Neural progenitor cell (in vitro differentiated cells): ENCODE measurements at regions not wholly inside any gene's neighbourhood (a gene's known extent, or its start where the extent isn't known, plus 50 kb on each side); places are given as distances from the start of the nearest gene placed in this dataset.

Experiments used
- DNase-seq: peaks from one replicate; pipeline ENCODE4 v3.0.0-alpha.2; 2016; ENCODE audit warnings: low spot score
- H2AFZ ChIP-seq: fragments of 200-600 bp; sonication (generic); replicated peaks from 2 replicates; pipeline ENCODE4 v1.6.1; 2016; ENCODE audit warnings: antibody characterized with exemption
- H3F3A ChIP-seq: fragments of 200-600 bp; sonication (generic); 2 replicates; pipeline ENCODE4 v1.6.1; 2016; ENCODE audit warnings: antibody characterized with exemption, low read depth
- H3K27ac ChIP-seq: fragments of 200-600 bp; sonication (generic); 2 replicates; pipeline ENCODE4 v1.5.1; 2016; ENCODE audit warnings: mild to moderate bottlenecking
- H3K27me3 ChIP-seq: fragments of 200-600 bp; sonication (generic); 2 replicates; pipeline ENCODE4 v1.6.1; 2016; ENCODE audit warnings: mild to moderate bottlenecking, moderate library complexity
- H3K36me3 ChIP-seq: fragments of 200-600 bp; sonication (generic); 2 replicates; pipeline ENCODE4 v1.5.1; 2016
- H3K4me1 ChIP-seq: fragments of 200-600 bp; sonication (generic); 2 replicates; pipeline ENCODE4 v1.6.1; 2016; ENCODE audit warnings: mixed run types
- H3K4me2 ChIP-seq: fragments of 200-600 bp; sonication (generic); 2 replicates; pipeline ENCODE4 v1.6.1; 2016
- H3K4me3 ChIP-seq: fragments of 200-600 bp; sonication (generic); 2 replicates; pipeline ENCODE4 v1.5.1; 2016
- H3K79me2 ChIP-seq: fragments of 200-600 bp; sonication (generic); 2 replicates; pipeline ENCODE4 v1.6.1; 2016; ENCODE audit warnings: low read depth
- H3K9ac ChIP-seq: fragments of 200-600 bp; sonication (generic); 2 replicates; pipeline ENCODE4 v1.6.1; 2016
- H3K9me3 ChIP-seq: fragments of 200-600 bp; sonication (generic); 2 replicates; pipeline ENCODE4 v1.5.1; 2016; ENCODE audit warnings: low read depth
- H4K20me1 ChIP-seq: fragments of 200-600 bp; sonication (generic); 2 replicates; pipeline ENCODE4 v1.6.1; 2016; ENCODE audit warnings: low read depth
- H3K27ac Mint-ChIP-seq: 3 replicates; pipeline ENCODE4 v1.8.0; 2021; ENCODE audit warnings: mixed read lengths
- H3K27me3 Mint-ChIP-seq: 2 replicates; pipeline ENCODE4 v1.8.0; 2022; ENCODE audit warnings: low read depth, mild to moderate bottlenecking, inconsistent platforms, moderate library complexity, mixed read lengths; ENCODE audit not compliant: insufficient read depth
- H3K36me3 Mint-ChIP-seq: 3 replicates; pipeline ENCODE4 v1.8.0; 2021; ENCODE audit warnings: mixed read lengths
- H3K4me1 Mint-ChIP-seq: 3 replicates; pipeline ENCODE4 v1.8.0; 2021; ENCODE audit warnings: mixed read lengths
- H3K4me3 Mint-ChIP-seq: 3 replicates; pipeline ENCODE4 v1.8.0; 2021; ENCODE audit warnings: mild to moderate bottlenecking, moderate library complexity, mixed read lengths
- H3K9me3 Mint-ChIP-seq: 3 replicates; pipeline ENCODE4 v1.8.0; 2020; ENCODE audit warnings: mixed read lengths
- EZH2 ChIP-seq: fragments of 200-600 bp; sonication (generic); IDR thresholded peaks from 2 replicates; pipeline ENCODE4 v1.6.1; 2017; ENCODE audit warnings: antibody characterized with exemption, mild to moderate bottlenecking, moderate library complexity
- EZH2phosphoT487 ChIP-seq: fragments of 200-600 bp; sonication (generic); IDR thresholded peaks from 2 replicates; pipeline ENCODE4 v1.6.1; 2017; ENCODE audit warnings: antibody characterized with exemption
- TF ChIP-seq, protein P1 (sequence below): fragments of 200-600 bp; sonication (generic); IDR thresholded peaks from 2 replicates; pipeline ENCODE4 v1.5.1; 2017; ENCODE audit warnings: antibody characterized with exemption, mild to moderate bottlenecking

DNA sequence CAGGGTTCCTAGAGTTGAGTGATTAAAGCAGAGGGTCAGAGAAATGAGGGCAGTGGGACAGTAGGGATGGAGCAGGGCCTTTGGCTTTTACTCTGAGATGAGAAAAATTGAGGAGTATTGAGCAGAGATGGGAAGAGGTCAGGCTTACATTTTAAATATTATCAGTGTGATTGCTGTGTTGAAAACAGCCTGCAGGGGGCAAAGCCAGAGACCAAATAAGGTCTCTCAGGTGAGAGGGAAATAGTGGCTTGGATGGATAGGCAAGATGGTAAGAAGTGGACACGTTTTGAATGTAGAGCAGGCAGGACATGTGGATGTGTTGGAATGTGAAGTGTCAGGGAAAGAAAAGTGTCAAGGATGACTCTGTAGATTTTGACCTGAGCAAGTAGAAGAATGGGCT, 105.0 kb upstream of the MAP3K7 start:
- Histone ChIP-seq H3K4me2 (no peak overlapping the region), H3K4me3 (no peak overlapping the region), H3K36me3 (no peaks in the 10 kb centered on the region), H3K9me3 (no peaks in the 10 kb centered on the region), H3K27me3 (no peaks in the 10 kb centered on the region), H3F3A (no peaks in the 10 kb centered on the region), H3K27ac (no peak overlapping the region), H3K4me1 (no peaks in the 10 kb centered on the region), H2AFZ (no peak overlapping the region), H4K20me1 (no peaks in the 10 kb centered on the region), H3K9ac (no peak overlapping the region), H3K79me2 (no peaks in the 10 kb centered on the region)
- no peaks in the 10 kb centered on the region for H3K4me1 Mint-ChIP-seq
- no peaks in the 10 kb centered on the region for H3K36me3 Mint-ChIP-seq
- no peak overlapping the region for H3K4me3 Mint-ChIP-seq
- DNase-seq, result no peak
- no peaks in the 10 kb centered on the region for H3K9me3 Mint-ChIP-seq
- no peak for TF ChIP-seq EZH2phosphoT487
- TF ChIP-seq, protein P1, sequence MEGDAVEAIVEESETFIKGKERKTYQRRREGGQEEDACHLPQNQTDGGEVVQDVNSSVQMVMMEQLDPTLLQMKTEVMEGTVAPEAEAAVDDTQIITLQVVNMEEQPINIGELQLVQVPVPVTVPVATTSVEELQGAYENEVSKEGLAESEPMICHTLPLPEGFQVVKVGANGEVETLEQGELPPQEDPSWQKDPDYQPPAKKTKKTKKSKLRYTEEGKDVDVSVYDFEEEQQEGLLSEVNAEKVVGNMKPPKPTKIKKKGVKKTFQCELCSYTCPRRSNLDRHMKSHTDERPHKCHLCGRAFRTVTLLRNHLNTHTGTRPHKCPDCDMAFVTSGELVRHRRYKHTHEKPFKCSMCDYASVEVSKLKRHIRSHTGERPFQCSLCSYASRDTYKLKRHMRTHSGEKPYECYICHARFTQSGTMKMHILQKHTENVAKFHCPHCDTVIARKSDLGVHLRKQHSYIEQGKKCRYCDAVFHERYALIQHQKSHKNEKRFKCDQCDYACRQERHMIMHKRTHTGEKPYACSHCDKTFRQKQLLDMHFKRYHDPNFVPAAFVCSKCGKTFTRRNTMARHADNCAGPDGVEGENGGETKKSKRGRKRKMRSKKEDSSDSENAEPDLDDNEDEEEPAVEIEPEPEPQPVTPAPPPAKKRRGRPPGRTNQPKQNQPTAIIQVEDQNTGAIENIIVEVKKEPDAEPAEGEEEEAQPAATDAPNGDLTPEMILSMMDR, result peak; percentile 42
- TF ChIP-seq EZH2, result no peak
- H3K27ac Mint-ChIP-seq, result no peak overlapping the region
- peaks cover 2% of the 10 kb centered on the region for H3K27me3 Mint-ChIP-seq

GRCh38 chr6:90689172-90689571, 102.3 kb upstream of the MAP3K7 start:
- Mint-ChIP-seq H3K4me1 (no peaks in the 10 kb centered on the region), H3K4me3 (no peak overlapping the region), H3K9me3 (no peaks in the 10 kb centered on the region), H3K27me3 (peaks cover 2% of the 10 kb centered on the region), H3K27ac (no peak overlapping the region), H3K36me3 (no peaks in the 10 kb centered on the region)
- no peaks in the 10 kb centered on the region for H3K27me3 ChIP-seq
- TF ChIP-seq EZH2, result no peak
- no peak for TF ChIP-seq EZH2phosphoT487
- TF ChIP-seq, protein P1, result no peak
- no peaks in the 10 kb centered on the region for H3K9me3 ChIP-seq
- H4K20me1 ChIP-seq, result no peaks in the 10 kb centered on the region
- no peaks in the 10 kb centered on the region for H3K36me3 ChIP-seq
- no peak overlapping the region for H3K9ac ChIP-seq
- H3K4me2 ChIP-seq, result no peak overlapping the region
- no peak overlapping the region for H2AFZ ChIP-seq
- DNase-seq, result no peak
- H3K27ac ChIP-seq, result no peak overlapping the region
- no peak overlapping the region for H3K4me3 ChIP-seq
- H3F3A ChIP-seq, result no peaks in the 10 kb centered on the region
- H3K79me2 ChIP-seq, result no peaks in the 10 kb centered on the region
- H3K4me1 ChIP-seq, result no peaks in the 10 kb centered on the region

DNA sequence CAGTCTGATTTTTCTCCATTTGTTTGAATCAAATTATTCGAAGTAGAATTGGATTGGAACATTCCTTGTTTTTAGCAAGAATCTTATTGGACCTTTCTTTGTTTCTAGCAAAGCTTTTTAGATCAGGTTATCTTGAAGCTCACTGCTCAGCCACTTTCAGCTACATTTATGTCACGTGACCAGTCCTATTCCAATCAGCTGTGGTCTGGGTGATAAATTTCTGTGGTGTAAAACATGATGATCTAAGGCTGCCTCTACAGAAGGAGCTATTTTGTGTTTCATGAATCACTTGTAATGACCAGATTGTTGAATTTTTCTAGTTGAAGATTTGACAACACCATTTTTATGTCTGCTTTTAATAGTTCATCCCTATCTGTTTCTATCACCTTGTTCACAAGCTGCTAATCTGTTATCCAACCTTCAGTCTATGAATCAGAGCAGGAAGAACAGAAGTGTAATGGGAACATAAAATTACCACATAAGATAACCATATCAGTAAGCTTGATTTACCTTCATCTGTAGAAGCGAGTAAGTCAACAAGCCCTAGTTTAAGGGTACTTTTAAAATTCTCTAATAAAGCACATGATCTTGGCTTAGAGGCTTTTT, 101.0 kb upstream of the MAP3K7 start:
- no peaks in the 10 kb centered on the region for H3K9me3 ChIP-seq
- Mint-ChIP-seq H3K27ac (no peak overlapping the region), H3K9me3 (no peaks in the 10 kb centered on the region), H3K36me3 (no peaks in the 10 kb centered on the region), H3K4me1 (no peaks in the 10 kb centered on the region), H3K27me3 (peaks cover 2% of the 10 kb centered on the region), H3K4me3 (no peak overlapping the region)
- H3K9ac ChIP-seq, result no peak overlapping the region
- H3K36me3 ChIP-seq, result no peaks in the 10 kb centered on the region
- no peak overlapping the region for H3K27ac ChIP-seq
- H3K4me1 ChIP-seq, result peaks cover 6% of the 10 kb centered on the region
- no peak for DNase-seq
- H3K4me2 ChIP-seq, result no peak overlapping the region
- no peak overlapping the region for H3K4me3 ChIP-seq
- H3K79me2 ChIP-seq, result no peaks in the 10 kb centered on the region
- H3K27me3 ChIP-seq, result no peaks in the 10 kb centered on the region
- H3F3A ChIP-seq, result no peaks in the 10 kb centered on the region
- TF ChIP-seq, protein P1, result no peak
- TF ChIP-seq EZH2, result no peak
- no peaks in the 10 kb centered on the region for H4K20me1 ChIP-seq
- H2AFZ ChIP-seq, result peak overlapping the region; percentile 47
